ENCODE measurements at regions not wholly inside any gene's neighbourhood (a gene's known extent, or its start where the extent isn't known, plus 50 kb on each side); places are given as distances from the start of the nearest gene placed in this dataset.

DNA sequence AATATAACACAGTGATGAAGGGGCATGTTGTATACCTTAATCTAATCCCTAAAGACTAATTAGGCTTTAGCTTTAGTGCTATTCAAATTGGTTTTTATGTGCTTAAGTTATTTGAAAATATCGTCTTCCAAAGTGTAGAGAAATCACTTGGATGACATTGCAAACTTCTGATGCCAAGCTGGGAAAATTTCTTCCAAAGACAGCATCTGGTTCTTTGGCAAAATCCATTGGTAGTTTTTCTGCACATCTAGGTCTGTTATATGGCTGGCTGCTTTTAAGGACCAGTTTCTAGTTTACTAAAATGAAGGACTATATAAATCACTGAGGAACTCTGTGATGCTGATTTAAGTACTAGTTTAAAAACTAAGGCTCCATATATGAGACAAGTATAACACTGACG lies 2362.3 kb downstream of the PCDH9 start:
- no peak for DNase-seq (ENCODE audit: low read depth, low spot score)
- no peaks in the 10 kb centered on the region for H3K4me1 ChIP-seq (ENCODE audit: insufficient read depth, insufficient read length)
- H3K36me3 ChIP-seq (ENCODE audit: insufficient read depth, insufficient read length, low read length) = no peaks in the 10 kb centered on the region
- H3K9ac ChIP-seq (ENCODE audit: insufficient read length, low read depth) = no peak overlapping the region
- H3K4me3 ChIP-seq (ENCODE audit: insufficient read length, low read depth) = no peak overlapping the region
- no peak for TF ChIP-seq ZNF274 (IDR thresholded peaks at IDR 0.05; ENCODE audit: low read depth, low read length)
- TF ChIP-seq YY1 (IDR thresholded peaks at IDR 0.05; ENCODE audit: insufficient read depth, insufficient read length) = no peak
- TF ChIP-seq SUZ12 (IDR thresholded peaks at IDR 0.05; ENCODE audit: extremely low read depth, insufficient read depth, insufficient read length) = no peak
- H3K27me3 ChIP-seq (ENCODE audit: insufficient read depth, insufficient read length) = no peaks in the 10 kb centered on the region
- no peaks in the 10 kb centered on the region for H3K9me3 ChIP-seq (ENCODE audit: insufficient read depth, low read length)

DNA sequence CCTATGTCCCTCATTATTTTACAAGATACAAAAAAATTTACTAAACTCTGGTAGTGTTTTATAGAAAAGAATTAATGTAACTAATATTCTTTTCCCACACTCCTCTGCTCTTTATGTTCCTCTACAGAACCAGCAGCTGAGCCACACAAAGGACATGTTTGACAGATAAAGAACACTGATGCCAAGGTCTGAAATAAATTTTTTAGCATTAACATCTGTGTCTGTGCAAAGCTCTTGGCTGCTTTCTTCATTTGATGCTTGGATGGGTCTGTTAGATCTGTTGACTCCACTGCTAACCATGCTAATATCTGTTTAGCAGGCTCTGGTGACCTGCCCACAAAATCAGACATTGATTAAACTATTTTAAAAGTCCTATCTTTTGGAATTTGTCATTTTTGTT lies 2363.8 kb downstream of the PCDH9 start:
- Histone ChIP-seq H3K4me3 (ENCODE audit: insufficient read length, low read depth) (no peak overlapping the region), H3K36me3 (ENCODE audit: insufficient read depth, insufficient read length, low read length) (no peaks in the 10 kb centered on the region), H3K9me3 (ENCODE audit: insufficient read depth, low read length) (no peaks in the 10 kb centered on the region), H3K9ac (ENCODE audit: insufficient read length, low read depth) (no peak overlapping the region), H3K4me1 (ENCODE audit: insufficient read depth, insufficient read length) (no peaks in the 10 kb centered on the region), H3K27me3 (ENCODE audit: insufficient read depth, insufficient read length) (no peaks in the 10 kb centered on the region)
- TF ChIP-seq SUZ12 (IDR thresholded peaks at IDR 0.05; ENCODE audit: extremely low read depth, insufficient read depth, insufficient read length) = no peak
- no peak for TF ChIP-seq YY1 (IDR thresholded peaks at IDR 0.05; ENCODE audit: insufficient read depth, insufficient read length)
- TF ChIP-seq ZNF274 (IDR thresholded peaks at IDR 0.05; ENCODE audit: low read depth, low read length) = no peak
- no peak for DNase-seq (ENCODE audit: low read depth, low spot score)

DNA sequence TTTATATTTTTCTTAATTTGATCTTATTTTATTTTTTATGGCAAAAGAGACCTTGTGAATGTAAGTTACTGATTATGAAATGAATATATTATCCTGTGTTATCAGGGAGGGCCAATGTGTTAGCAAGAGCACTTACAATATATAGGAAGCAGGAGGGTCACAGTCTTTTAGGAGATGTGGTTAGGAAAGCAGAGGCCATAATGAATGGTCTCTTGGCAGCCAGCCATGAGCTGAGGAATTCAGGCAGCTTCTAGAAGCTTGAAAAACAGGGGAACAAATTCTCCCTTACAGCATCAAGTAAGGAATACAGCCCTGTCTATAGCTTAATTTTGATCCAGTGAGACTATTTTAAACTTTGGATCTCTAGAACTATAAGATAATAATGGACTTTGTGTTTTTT lies 2374.6 kb downstream of the PCDH9 start:
- DNase-seq (ENCODE audit: low read depth, low spot score) = no peak
- TF ChIP-seq SUZ12 (IDR thresholded peaks at IDR 0.05; ENCODE audit: extremely low read depth, insufficient read depth, insufficient read length) = no peak
- no peak for TF ChIP-seq YY1 (IDR thresholded peaks at IDR 0.05; ENCODE audit: insufficient read depth, insufficient read length)
- TF ChIP-seq ZNF274 (IDR thresholded peaks at IDR 0.05; ENCODE audit: low read depth, low read length) = no peak
- Histone ChIP-seq H3K9ac (ENCODE audit: insufficient read length, low read depth) (no peak overlapping the region), H3K9me3 (ENCODE audit: insufficient read depth, low read length) (no peaks in the 10 kb centered on the region), H3K36me3 (ENCODE audit: insufficient read depth, insufficient read length, low read length) (no peaks in the 10 kb centered on the region), H3K4me3 (ENCODE audit: insufficient read length, low read depth) (no peak overlapping the region), H3K27me3 (ENCODE audit: insufficient read depth, insufficient read length) (no peaks in the 10 kb centered on the region), H3K4me1 (ENCODE audit: insufficient read depth, insufficient read length) (no peaks in the 10 kb centered on the region)

DNA sequence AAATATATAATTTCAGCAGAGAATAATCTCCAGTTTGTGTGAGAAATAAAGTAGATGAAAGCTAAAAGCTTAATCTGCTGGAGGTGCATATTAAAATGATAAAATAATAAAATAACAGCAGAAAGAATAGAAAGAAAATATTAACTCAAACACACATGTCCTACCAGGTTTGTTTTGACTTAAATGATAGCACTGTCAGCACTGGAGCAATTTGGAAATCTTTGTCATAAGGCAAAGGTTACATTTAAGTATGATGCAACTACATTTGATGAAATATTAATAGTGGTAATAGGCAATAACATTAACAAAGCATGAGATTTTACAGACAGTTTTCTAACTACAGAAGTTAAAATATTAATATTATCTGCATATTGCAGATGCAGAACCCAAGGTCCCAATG lies 2380.1 kb downstream of the PCDH9 start:
- TF ChIP-seq ZNF274 (IDR thresholded peaks at IDR 0.05; ENCODE audit: low read depth, low read length) (no peak), SUZ12 (IDR thresholded peaks at IDR 0.05; ENCODE audit: extremely low read depth, insufficient read depth, insufficient read length) (no peak), YY1 (IDR thresholded peaks at IDR 0.05; ENCODE audit: insufficient read depth, insufficient read length) (no peak)
- Histone ChIP-seq H3K9ac (ENCODE audit: insufficient read length, low read depth) (no peak overlapping the region), H3K9me3 (ENCODE audit: insufficient read depth, low read length) (no peaks in the 10 kb centered on the region), H3K4me1 (ENCODE audit: insufficient read depth, insufficient read length) (no peaks in the 10 kb centered on the region), H3K36me3 (ENCODE audit: insufficient read depth, insufficient read length, low read length) (no peaks in the 10 kb centered on the region), H3K4me3 (ENCODE audit: insufficient read length, low read depth) (no peak overlapping the region), H3K27me3 (ENCODE audit: insufficient read depth, insufficient read length) (no peaks in the 10 kb centered on the region)
- no peak for DNase-seq (ENCODE audit: low read depth, low spot score)

DNA sequence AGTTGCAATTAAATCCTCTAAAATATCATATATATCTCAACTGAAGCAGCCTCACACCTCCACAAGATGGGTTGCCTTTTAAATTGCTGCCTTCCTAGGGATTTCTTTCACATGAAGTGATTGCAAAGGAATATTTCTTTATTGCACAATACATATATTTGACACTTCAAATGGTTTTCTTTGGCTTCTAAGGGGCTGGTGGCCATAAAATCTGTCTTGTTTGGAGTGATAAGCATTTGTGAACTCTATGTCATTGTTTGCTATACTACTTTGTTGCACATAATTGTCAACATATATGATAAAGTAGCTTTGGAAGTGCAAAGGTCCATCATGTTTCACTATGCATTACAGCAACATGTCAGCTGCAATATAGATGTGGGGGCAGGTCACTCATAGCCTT lies 2380.9 kb downstream of the PCDH9 start:
- H3K4me1 ChIP-seq (ENCODE audit: insufficient read depth, insufficient read length) = no peaks in the 10 kb centered on the region

DNA sequence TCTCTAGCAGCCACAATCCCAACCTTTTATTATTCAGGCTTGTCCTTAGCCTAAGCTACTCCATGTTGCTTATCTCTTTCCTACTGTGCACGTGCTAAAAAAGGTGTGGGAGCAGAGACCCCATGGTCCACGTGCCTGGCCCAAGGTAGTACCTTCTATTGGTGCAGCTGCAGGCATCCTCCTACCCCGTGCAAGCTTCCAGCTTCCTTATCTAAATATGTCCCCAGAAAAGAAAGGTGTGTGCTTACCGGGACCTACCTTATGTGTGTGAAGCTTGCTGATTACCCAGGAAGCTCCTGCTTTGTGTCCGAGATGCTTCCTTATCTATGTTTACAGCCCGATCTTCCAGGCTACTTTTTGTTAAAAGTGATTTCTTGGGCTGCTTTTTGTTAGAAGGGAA lies 2382.4 kb downstream of the PCDH9 start:
- H3K9me3 ChIP-seq (ENCODE audit: insufficient read depth, low read length) = no peaks in the 10 kb centered on the region
- H3K36me3 ChIP-seq (ENCODE audit: insufficient read depth, insufficient read length, low read length) = no peaks in the 10 kb centered on the region
- H3K9ac ChIP-seq (ENCODE audit: insufficient read length, low read depth) = no peak overlapping the region
- no peaks in the 10 kb centered on the region for H3K27me3 ChIP-seq (ENCODE audit: insufficient read depth, insufficient read length)
- TF ChIP-seq SUZ12 (IDR thresholded peaks at IDR 0.05; ENCODE audit: extremely low read depth, insufficient read depth, insufficient read length) (no peak), YY1 (IDR thresholded peaks at IDR 0.05; ENCODE audit: insufficient read depth, insufficient read length) (no peak), ZNF274 (IDR thresholded peaks at IDR 0.05; ENCODE audit: low read depth, low read length) (no peak)
- DNase-seq (ENCODE audit: low read depth, low spot score) = no peak
- no peak overlapping the region for H3K4me3 ChIP-seq (ENCODE audit: insufficient read length, low read depth)
- no peaks in the 10 kb centered on the region for H3K4me1 ChIP-seq (ENCODE audit: insufficient read depth, insufficient read length)

More for the DNA sequence above, 2380.9 kb downstream of the PCDH9 start:
- no peaks in the 10 kb centered on the region for H3K9me3 ChIP-seq (ENCODE audit: insufficient read depth, low read length)
- H3K27me3 ChIP-seq (ENCODE audit: insufficient read depth, insufficient read length) = no peaks in the 10 kb centered on the region
- H3K36me3 ChIP-seq (ENCODE audit: insufficient read depth, insufficient read length, low read length) = no peaks in the 10 kb centered on the region
- DNase-seq (ENCODE audit: low read depth, low spot score) = no peak
- no peak overlapping the region for H3K4me3 ChIP-seq (ENCODE audit: insufficient read length, low read depth)
- no peak overlapping the region for H3K9ac ChIP-seq (ENCODE audit: insufficient read length, low read depth)
- TF ChIP-seq SUZ12 (IDR thresholded peaks at IDR 0.05; ENCODE audit: extremely low read depth, insufficient read depth, insufficient read length) = no peak
- TF ChIP-seq ZNF274 (IDR thresholded peaks at IDR 0.05; ENCODE audit: low read depth, low read length) = no peak
- TF ChIP-seq YY1 (IDR thresholded peaks at IDR 0.05; ENCODE audit: insufficient read depth, insufficient read length) = no peak

DNA sequence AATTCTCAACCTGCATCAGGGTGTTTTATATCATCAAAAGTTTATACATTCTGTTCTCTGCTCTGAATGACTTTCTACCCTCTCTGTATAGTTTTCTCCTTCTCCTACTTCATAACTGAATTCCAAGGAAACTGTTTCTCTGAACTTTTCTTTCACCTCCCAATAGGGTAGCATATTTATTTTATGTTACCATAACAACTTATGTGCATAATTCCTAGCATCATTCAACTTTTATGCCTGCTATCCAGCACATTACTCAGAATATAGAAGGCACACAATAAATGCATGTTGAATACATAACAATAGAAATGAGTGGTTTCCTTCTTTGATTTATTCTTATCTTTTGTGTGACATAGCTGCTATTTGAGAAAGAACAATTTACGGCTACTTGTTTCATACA lies 2385.0 kb downstream of the PCDH9 start:
- no peaks in the 10 kb centered on the region for H3K36me3 ChIP-seq (ENCODE audit: insufficient read depth, insufficient read length, low read length)
- H3K4me3 ChIP-seq (ENCODE audit: insufficient read length, low read depth) = no peak overlapping the region
- H3K4me1 ChIP-seq (ENCODE audit: insufficient read depth, insufficient read length) = no peaks in the 10 kb centered on the region
- TF ChIP-seq YY1 (IDR thresholded peaks at IDR 0.05; ENCODE audit: insufficient read depth, insufficient read length) (no peak), ZNF274 (IDR thresholded peaks at IDR 0.05; ENCODE audit: low read depth, low read length) (no peak), SUZ12 (IDR thresholded peaks at IDR 0.05; ENCODE audit: extremely low read depth, insufficient read depth, insufficient read length) (no peak)
- H3K9ac ChIP-seq (ENCODE audit: insufficient read length, low read depth) = no peak overlapping the region
- no peaks in the 10 kb centered on the region for H3K9me3 ChIP-seq (ENCODE audit: insufficient read depth, low read length)
- no peak for DNase-seq (ENCODE audit: low read depth, low spot score)
- H3K27me3 ChIP-seq (ENCODE audit: insufficient read depth, insufficient read length) = no peaks in the 10 kb centered on the region

DNA sequence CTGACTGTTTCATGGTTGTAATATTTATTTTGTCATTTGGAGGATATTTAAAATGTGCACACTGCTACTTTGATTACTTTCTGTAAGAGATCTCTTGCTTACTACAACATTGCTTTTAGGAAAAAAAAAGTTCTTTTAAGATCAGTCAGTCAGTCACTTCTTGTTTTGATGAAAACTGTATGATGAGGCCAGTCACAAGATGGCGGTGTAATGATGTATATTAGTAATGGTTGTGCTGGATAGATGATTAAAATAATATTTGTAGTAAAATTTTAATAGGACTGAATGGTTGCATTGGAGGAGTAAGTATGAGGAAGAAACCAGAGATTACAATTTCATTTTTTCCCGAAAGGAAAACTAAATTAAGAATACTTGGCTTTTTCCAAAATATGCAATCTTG lies 2411.1 kb downstream of the PCDH9 start:
- no peak for DNase-seq (ENCODE audit: low read depth, low spot score)

More for the DNA sequence above, 2411.1 kb downstream of the PCDH9 start:
- Histone ChIP-seq H3K4me1 (ENCODE audit: insufficient read depth, insufficient read length) (no peaks in the 10 kb centered on the region), H3K36me3 (ENCODE audit: insufficient read depth, insufficient read length, low read length) (no peaks in the 10 kb centered on the region), H3K9ac (ENCODE audit: insufficient read length, low read depth) (no peak overlapping the region), H3K4me3 (ENCODE audit: insufficient read length, low read depth) (no peak overlapping the region), H3K9me3 (ENCODE audit: insufficient read depth, low read length) (no peaks in the 10 kb centered on the region), H3K27me3 (ENCODE audit: insufficient read depth, insufficient read length) (no peaks in the 10 kb centered on the region)
- TF ChIP-seq ZNF274 (IDR thresholded peaks at IDR 0.05; ENCODE audit: low read depth, low read length) (no peak), SUZ12 (IDR thresholded peaks at IDR 0.05; ENCODE audit: extremely low read depth, insufficient read depth, insufficient read length) (no peak), YY1 (IDR thresholded peaks at IDR 0.05; ENCODE audit: insufficient read depth, insufficient read length) (no peak)
